ENCODE measurements at regions not wholly inside any gene's neighbourhood (a gene's known extent, or its start where the extent isn't known, plus 50 kb on each side); places are given as distances from the start of the nearest gene placed in this dataset.

- H3K27me3 ChIP-seq (ENCODE audit: insufficient read depth, low read depth, severe bottlenecking): no peaks in the 10 kb centered on the region
- H3K36me3 ChIP-seq: no peaks in the 10 kb centered on the region
- DNase-seq: no peak
- no peak overlapping the region for H3K27ac ChIP-seq
- no peak for TF ChIP-seq CTCF (IDR thresholded peaks at IDR 0.05; ENCODE audit: low read depth, low read length)
- H3K9me3 ChIP-seq (ENCODE audit: severe bottlenecking): peaks cover 3% of the 10 kb centered on the region
- H3K4me3 ChIP-seq (ENCODE audit: low read depth, low read length): no peak overlapping the region
These were observed 74.7 kb upstream of the CD44 start for GRCh38 chr11:35064114-35064800.

- no peaks in the 10 kb centered on the region for H3K27me3 ChIP-seq (ENCODE audit: insufficient read depth, low read depth, severe bottlenecking)
- no peak for DNase-seq
- no peak for TF ChIP-seq CTCF (IDR thresholded peaks at IDR 0.05; ENCODE audit: low read depth, low read length)
- no peak overlapping the region for H3K4me3 ChIP-seq (ENCODE audit: low read depth, low read length)
- no peak overlapping the region for H3K27ac ChIP-seq
- H3K36me3 ChIP-seq: no peaks in the 10 kb centered on the region
- H3K9me3 ChIP-seq (ENCODE audit: severe bottlenecking): peaks cover 5% of the 10 kb centered on the region
These were observed 73.4 kb upstream of the CD44 start for GRCh38 chr11:35065566-35065965.

- no peak for TF ChIP-seq CTCF (IDR thresholded peaks at IDR 0.05; ENCODE audit: low read depth, low read length)
- peaks cover 6% of the 10 kb centered on the region for H3K9me3 ChIP-seq (ENCODE audit: severe bottlenecking)
- H3K36me3 ChIP-seq: no peaks in the 10 kb centered on the region
- H3K27ac ChIP-seq: no peak overlapping the region
- no peak overlapping the region for H3K4me3 ChIP-seq (ENCODE audit: low read depth, low read length)
- no peaks in the 10 kb centered on the region for H3K27me3 ChIP-seq (ENCODE audit: insufficient read depth, low read depth, severe bottlenecking)
- DNase-seq: peak; percentile 11
These were observed 72.9 kb upstream of the CD44 start for GRCh38 chr11:35066030-35066429.

- DNase-seq: no peak
- TF ChIP-seq CTCF (IDR thresholded peaks at IDR 0.05; ENCODE audit: low read depth, low read length): no peak
- H3K27me3 ChIP-seq (ENCODE audit: insufficient read depth, low read depth, severe bottlenecking): no peaks in the 10 kb centered on the region
- no peak overlapping the region for H3K27ac ChIP-seq
- peaks cover 6% of the 10 kb centered on the region for H3K9me3 ChIP-seq (ENCODE audit: severe bottlenecking)
- no peak overlapping the region for H3K4me3 ChIP-seq (ENCODE audit: low read depth, low read length)
- no peaks in the 10 kb centered on the region for H3K36me3 ChIP-seq
These were observed 72.1 kb upstream of the CD44 start for GRCh38 chr11:35066783-35067423.

- Histone ChIP-seq H3K36me3 (no peaks in the 10 kb centered on the region), H3K4me3 (ENCODE audit: low read depth, low read length) (no peak overlapping the region), H3K27me3 (ENCODE audit: insufficient read depth, low read depth, severe bottlenecking) (no peaks in the 10 kb centered on the region), H3K9me3 (ENCODE audit: severe bottlenecking) (peaks cover 4% of the 10 kb centered on the region), H3K27ac (no peak overlapping the region)
- no peak for TF ChIP-seq CTCF (IDR thresholded peaks at IDR 0.05; ENCODE audit: low read depth, low read length)
- no peak for DNase-seq
These were observed 67.2 kb upstream of the CD44 start for GRCh38 chr11:35071722-35072121.

Data from WERI-Rb-1 (cell line).